ENCODE measurements at regions not wholly inside any gene's neighbourhood (a gene's known extent, or its start where the extent isn't known, plus 50 kb on each side); places are given as distances from the start of the nearest gene placed in this dataset.

DNA sequence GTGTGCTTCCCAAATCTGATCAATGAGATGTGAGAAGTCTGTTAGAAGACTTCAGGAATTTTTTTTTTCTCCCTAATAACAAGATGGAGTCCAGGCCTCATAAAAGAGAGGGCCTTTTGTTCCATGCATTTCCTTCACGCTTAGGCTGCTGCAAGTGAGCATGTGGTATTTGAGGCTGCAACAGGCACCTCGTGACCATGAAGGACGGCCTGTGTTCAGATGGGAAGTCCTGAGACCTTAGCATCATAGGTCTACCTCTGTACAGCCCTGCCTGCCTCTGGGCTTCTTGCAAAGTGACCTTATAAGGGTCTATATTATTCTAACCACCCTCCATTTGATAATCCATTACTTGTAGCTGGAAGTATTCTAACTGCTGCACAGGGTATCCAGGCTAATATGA lies 86.6 kb downstream of the BOD1 start:
- TF ChIP-seq, protein P1, sequence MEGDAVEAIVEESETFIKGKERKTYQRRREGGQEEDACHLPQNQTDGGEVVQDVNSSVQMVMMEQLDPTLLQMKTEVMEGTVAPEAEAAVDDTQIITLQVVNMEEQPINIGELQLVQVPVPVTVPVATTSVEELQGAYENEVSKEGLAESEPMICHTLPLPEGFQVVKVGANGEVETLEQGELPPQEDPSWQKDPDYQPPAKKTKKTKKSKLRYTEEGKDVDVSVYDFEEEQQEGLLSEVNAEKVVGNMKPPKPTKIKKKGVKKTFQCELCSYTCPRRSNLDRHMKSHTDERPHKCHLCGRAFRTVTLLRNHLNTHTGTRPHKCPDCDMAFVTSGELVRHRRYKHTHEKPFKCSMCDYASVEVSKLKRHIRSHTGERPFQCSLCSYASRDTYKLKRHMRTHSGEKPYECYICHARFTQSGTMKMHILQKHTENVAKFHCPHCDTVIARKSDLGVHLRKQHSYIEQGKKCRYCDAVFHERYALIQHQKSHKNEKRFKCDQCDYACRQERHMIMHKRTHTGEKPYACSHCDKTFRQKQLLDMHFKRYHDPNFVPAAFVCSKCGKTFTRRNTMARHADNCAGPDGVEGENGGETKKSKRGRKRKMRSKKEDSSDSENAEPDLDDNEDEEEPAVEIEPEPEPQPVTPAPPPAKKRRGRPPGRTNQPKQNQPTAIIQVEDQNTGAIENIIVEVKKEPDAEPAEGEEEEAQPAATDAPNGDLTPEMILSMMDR (IDR thresholded peaks at IDR 0.05), result no peak
- no peak for TF ChIP-seq POLR2A (IDR thresholded peaks at IDR 0.05)
